MM.1S (cell line): ENCODE measurements at regions not wholly inside any gene's neighbourhood (a gene's known extent, or its start where the extent isn't known, plus 50 kb on each side); places are given as distances from the start of the nearest gene placed in this dataset.

ENCODE experiments used
- DNase-seq: peaks from one replicate; pipeline ENCODE4 v3.0.0-alpha.2; 2015
- H2AFZ ChIP-seq: fragments of 300-600 bp; sonication (generic); 2 replicates; pipeline ENCODE4 v1.6.0; 2016; ENCODE audit warnings: antibody characterized with exemption, low read length
- H3F3A ChIP-seq: fragments of 300-600 bp; sonication (generic); 2 replicates; pipeline ENCODE4 v1.6.1; 2016; ENCODE audit warnings: mild to moderate bottlenecking, antibody characterized with exemption, low read length, moderate library complexity, mixed read lengths; ENCODE audit not compliant: insufficient read depth
- H3K27ac ChIP-seq: fragments of 300-600 bp; sonication (generic); 2 replicates; pipeline ENCODE4 v1.5.1; 2016; ENCODE audit warnings: mild to moderate bottlenecking, low read length
- H3K27me3 ChIP-seq: fragments of 300-600 bp; sonication (generic); replicated peaks from 2 replicates; pipeline ENCODE4 v1.6.0; 2016; ENCODE audit warnings: low read length; ENCODE audit not compliant: insufficient read depth
- H3K36me3 ChIP-seq: fragments of 300-600 bp; sonication (generic); replicated peaks from 2 replicates; pipeline ENCODE4 v1.6.1; 2016; ENCODE audit warnings: mild to moderate bottlenecking, low read length, mixed read lengths; ENCODE audit not compliant: insufficient read depth
- H3K4me1 ChIP-seq: fragments of 300-600 bp; sonication (generic); 2 replicates; pipeline ENCODE4 v1.6.1; 2016; ENCODE audit warnings: low read length, mixed read lengths
- H3K4me2 ChIP-seq: fragments of 300-600 bp; sonication (generic); 2 replicates; pipeline ENCODE4 v1.6.0; 2016; ENCODE audit warnings: low read depth, low read length
- H3K4me3 ChIP-seq: fragments of 300-600 bp; sonication (generic); 2 replicates; pipeline ENCODE4 v1.5.1; 2016; ENCODE audit warnings: low read length, mixed read lengths
- H3K79me2 ChIP-seq: fragments of 300-600 bp; sonication (generic); 2 replicates; pipeline ENCODE4 v1.6.1; 2016; ENCODE audit warnings: mixed run types, low read length, mixed read lengths
- H3K9ac ChIP-seq: fragments of 300-600 bp; sonication (generic); 2 replicates; pipeline ENCODE4 v1.6.1; 2016; ENCODE audit warnings: low read length, mixed read lengths
- H3K9me2 ChIP-seq: fragments of 300-600 bp; sonication (generic); replicated peaks from 2 replicates; pipeline ENCODE4 v1.6.1; 2016; ENCODE audit warnings: mild to moderate bottlenecking, low read length, mixed read lengths; ENCODE audit not compliant: insufficient read depth
- H3K9me3 ChIP-seq: fragments of 300-600 bp; sonication (generic); replicated peaks from 2 replicates; pipeline ENCODE4 v1.6.1; 2016; ENCODE audit warnings: mild to moderate bottlenecking, low read length, mixed read lengths; ENCODE audit not compliant: insufficient read depth
- H4K20me1 ChIP-seq: fragments of 300-600 bp; sonication (generic); 2 replicates; pipeline ENCODE4 v1.6.1; 2016; ENCODE audit warnings: mild to moderate bottlenecking, low read length, moderate library complexity, mixed read lengths; ENCODE audit not compliant: insufficient read depth
- EZH2 ChIP-seq: fragments of 300-600 bp; sonication (generic); optimal IDR thresholded peaks from 2 replicates; pipeline ENCODE3; 2017; ENCODE audit warnings: low read depth, mild to moderate bottlenecking, antibody characterized with exemption, low read length, mixed read lengths
- EZH2phosphoT487 ChIP-seq: fragments of 300-600 bp; sonication (generic); IDR thresholded peaks from 2 replicates; pipeline ENCODE4 v1.6.1; 2018; ENCODE audit warnings: antibody characterized with exemption, low read length
- TF ChIP-seq, protein P1 (sequence below): fragments of 300-600 bp; sonication (generic); IDR thresholded peaks from 2 replicates; pipeline ENCODE4 v1.5.1; 2016; ENCODE audit warnings: antibody characterized with exemption, low read length, mixed read lengths

DNA sequence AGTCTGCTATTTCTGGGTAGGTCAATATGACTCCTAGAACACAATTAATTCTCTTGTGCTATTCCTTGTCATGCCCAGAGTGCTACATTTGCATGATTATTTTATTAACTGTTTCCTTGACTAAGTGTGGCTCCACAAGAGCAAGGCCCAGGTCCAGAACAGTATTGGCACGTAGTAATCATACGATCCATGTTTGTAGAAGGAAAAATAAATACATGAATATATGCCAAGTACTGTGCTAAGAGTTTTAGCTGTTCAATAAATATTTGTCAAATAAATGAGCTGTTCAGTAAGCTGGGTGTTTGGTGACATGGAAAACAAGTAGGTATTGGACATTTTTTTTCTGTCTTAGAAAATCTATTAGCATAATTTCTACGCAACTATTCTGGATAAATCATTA is 995.9 kb downstream of the MAT2B start:
- H3K4me2 ChIP-seq, result no peak overlapping the region
- H3K9ac ChIP-seq, result no peak overlapping the region

DNA sequence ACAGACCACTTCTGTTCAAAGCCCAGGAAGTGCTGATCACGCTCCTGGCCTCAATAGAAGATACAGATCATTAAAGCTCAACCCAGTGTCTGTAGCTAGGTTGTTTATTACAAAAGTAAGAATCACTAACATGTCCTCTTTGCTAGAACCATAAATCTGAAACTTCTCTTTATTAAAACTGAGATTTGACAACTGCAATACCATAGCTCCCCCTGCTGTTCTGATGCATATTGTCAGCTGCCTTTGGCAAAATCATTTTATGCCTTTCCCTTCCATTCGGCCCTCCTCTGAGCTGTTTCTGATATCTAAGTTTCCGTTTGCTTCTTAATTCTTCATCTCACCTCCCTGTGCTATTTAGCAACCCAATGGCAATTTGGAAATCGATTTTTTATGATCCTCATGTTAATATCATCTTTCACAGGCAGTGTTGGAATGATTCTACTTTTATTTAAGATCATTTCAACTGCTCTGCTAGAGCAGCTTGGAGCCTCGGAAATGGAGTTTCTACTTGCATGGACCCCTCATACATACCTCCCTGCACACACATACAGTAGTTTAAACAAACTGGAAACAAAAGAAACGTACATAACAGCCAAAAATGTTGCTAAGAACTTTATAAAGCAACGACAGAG is 998.8 kb downstream of the MAT2B start:
- DNase-seq, result peak; percentile 56

More for the DNA sequence above, 995.9 kb downstream of the MAT2B start:
- TF ChIP-seq, protein P1, sequence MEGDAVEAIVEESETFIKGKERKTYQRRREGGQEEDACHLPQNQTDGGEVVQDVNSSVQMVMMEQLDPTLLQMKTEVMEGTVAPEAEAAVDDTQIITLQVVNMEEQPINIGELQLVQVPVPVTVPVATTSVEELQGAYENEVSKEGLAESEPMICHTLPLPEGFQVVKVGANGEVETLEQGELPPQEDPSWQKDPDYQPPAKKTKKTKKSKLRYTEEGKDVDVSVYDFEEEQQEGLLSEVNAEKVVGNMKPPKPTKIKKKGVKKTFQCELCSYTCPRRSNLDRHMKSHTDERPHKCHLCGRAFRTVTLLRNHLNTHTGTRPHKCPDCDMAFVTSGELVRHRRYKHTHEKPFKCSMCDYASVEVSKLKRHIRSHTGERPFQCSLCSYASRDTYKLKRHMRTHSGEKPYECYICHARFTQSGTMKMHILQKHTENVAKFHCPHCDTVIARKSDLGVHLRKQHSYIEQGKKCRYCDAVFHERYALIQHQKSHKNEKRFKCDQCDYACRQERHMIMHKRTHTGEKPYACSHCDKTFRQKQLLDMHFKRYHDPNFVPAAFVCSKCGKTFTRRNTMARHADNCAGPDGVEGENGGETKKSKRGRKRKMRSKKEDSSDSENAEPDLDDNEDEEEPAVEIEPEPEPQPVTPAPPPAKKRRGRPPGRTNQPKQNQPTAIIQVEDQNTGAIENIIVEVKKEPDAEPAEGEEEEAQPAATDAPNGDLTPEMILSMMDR, result no peak
- TF ChIP-seq EZH2phosphoT487, result no peak
- no peak for TF ChIP-seq EZH2
- Histone ChIP-seq H3K79me2 (no peaks in the 10 kb centered on the region), H3K27me3 (no peaks in the 10 kb centered on the region), H3K4me3 (no peak overlapping the region), H3F3A (no peaks in the 10 kb centered on the region), H3K36me3 (no peaks in the 10 kb centered on the region), H4K20me1 (no peaks in the 10 kb centered on the region), H3K9me2 (no peaks in the 10 kb centered on the region), H3K9me3 (no peaks in the 10 kb centered on the region), H3K27ac (no peak overlapping the region), H2AFZ (no peak overlapping the region), H3K4me1 (no peaks in the 10 kb centered on the region)
- DNase-seq, result no peak

DNA sequence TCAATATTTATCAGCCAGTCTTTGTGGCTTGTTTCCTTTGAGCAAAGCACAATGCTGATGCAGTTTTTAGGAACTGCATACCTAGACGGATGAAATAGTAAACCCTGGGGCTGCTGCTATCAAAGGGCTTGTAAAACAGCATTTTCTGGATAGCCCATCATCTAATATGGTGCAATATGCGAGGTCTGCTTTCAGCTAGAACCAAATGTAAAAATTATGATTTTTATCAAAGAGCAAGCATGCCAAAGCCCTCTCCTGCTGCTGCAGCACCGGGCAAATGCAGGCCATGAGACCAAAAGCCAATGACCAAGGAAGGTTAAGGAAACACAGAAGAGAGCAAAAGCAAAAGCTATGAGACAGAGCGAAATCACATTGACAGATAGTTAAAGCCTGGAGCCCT is 1000.4 kb downstream of the MAT2B start:
- Histone ChIP-seq H3K9me3 (no peaks in the 10 kb centered on the region), H3K27ac (no peak overlapping the region), H2AFZ (no peak overlapping the region), H3K4me2 (no peak overlapping the region), H3K4me3 (no peak overlapping the region), H4K20me1 (no peaks in the 10 kb centered on the region), H3K9ac (no peak overlapping the region), H3F3A (no peaks in the 10 kb centered on the region), H3K27me3 (no peaks in the 10 kb centered on the region), H3K36me3 (no peaks in the 10 kb centered on the region), H3K9me2 (no peaks in the 10 kb centered on the region), H3K4me1 (no peaks in the 10 kb centered on the region), H3K79me2 (no peaks in the 10 kb centered on the region)
- DNase-seq, result no peak
- TF ChIP-seq EZH2, result no peak
- no peak for TF ChIP-seq EZH2phosphoT487
- TF ChIP-seq, protein P1, result no peak

More for the DNA sequence above, 998.8 kb downstream of the MAT2B start:
- TF ChIP-seq EZH2, result no peak
- TF ChIP-seq, protein P1, result peak; percentile 82
- Histone ChIP-seq H3K27ac (no peak overlapping the region), H3K36me3 (no peaks in the 10 kb centered on the region), H2AFZ (peak overlapping the region; percentile 35; the same call in 1 of the 2 replicates), H3F3A (no peaks in the 10 kb centered on the region), H3K27me3 (no peaks in the 10 kb centered on the region), H4K20me1 (no peaks in the 10 kb centered on the region), H3K9me2 (no peaks in the 10 kb centered on the region), H3K9ac (no peak overlapping the region), H3K4me1 (no peaks in the 10 kb centered on the region), H3K9me3 (no peaks in the 10 kb centered on the region), H3K4me2 (0 out of 2 replicates have a peak overlapping the region, but pooled peaks have one; percentile 22), H3K79me2 (no peaks in the 10 kb centered on the region), H3K4me3 (no peak overlapping the region)
